Hepatic stellate cell (primary cell): ENCODE measurements at regions not wholly inside any gene's neighbourhood (a gene's known extent, or its start where the extent isn't known, plus 50 kb on each side); places are given as distances from the start of the nearest gene placed in this dataset.

Experiments used
- DNase-seq: peaks from one replicate; pipeline ENCODE4 v3.0.0; 2011; ENCODE audit warnings: low spot score

DNA sequence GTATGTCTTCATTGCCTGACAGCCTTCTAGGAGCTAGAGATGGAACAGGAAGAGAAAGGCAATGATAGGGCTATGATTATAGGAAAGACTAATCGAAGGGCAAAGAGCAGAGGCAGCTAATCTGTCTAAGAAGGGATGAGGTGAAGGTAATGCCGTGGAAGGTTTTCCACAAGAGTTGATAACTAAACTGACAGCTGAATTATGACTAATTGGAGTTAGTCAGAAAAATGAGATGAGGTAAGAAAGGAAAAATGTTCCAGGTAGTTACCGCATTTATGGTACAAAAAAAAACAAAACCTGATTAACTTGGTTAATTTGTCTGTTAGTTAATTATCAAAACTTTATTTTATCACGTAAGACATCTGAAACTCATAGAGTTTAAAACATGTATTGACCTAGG is 260.3 kb downstream of the SLITRK6 start:
- no peak for DNase-seq

DNA sequence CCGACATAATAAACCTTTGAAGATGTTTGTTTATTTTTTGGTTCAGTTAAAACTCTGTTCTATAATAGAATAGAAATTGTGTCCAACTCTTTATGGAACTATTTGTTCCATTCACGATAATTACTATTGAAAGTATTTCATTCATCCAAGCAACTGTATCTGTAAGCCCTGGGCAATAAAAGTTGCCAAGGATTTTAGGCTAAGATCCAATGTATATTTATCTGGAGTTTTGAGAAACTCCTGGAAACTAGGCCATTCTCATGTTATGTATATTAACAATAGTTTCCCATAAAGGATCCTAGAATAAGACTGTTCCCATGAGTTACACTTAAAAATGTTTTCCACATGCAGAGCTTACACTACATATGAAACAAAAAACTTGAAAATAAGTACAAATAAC is 261.6 kb downstream of the SLITRK6 start:
- no peak for DNase-seq

- DNase-seq: no peak
These were observed 262.5 kb downstream of the SLITRK6 start for GRCh38 chr13:85536706-85537105.

DNA sequence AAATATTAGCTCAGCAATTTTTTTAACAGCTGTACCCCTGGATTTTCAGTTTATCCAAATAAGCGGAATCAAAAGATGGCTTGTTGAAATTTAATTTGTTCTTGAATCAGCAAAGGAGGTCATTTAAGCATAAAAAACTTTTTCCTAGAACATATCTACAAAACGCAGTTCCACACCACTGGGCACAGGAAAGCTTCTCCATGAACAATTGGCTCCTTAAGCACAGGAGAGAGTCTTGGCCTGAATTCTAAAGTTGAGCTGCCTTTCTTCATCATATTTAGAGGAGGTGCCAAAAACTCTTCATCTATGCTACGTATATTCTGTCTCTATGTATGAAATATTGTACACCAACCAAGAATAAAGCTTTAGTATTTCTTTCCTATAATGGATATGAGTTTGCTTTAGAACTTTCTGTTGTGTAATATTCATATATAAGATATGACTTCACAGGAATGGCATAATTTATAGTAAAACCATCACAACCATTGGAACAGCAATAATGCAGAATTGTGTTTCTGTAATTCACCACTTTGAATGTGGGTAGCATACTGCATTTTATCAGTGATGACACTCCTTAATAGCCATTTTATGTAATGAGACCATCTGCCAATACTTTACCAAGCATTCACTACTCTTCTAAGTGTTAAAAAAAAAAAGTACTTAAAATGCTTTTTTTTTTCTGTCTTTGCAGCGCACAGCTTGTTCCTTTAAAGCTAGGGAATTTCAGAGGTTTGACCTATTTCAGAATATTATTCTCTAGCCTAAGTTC is 263.7 kb downstream of the SLITRK6 start:
- no peak for DNase-seq

GRCh38 chr13:85533911-85534310 is 265.3 kb downstream of the SLITRK6 start:
- no peak for DNase-seq

DNA sequence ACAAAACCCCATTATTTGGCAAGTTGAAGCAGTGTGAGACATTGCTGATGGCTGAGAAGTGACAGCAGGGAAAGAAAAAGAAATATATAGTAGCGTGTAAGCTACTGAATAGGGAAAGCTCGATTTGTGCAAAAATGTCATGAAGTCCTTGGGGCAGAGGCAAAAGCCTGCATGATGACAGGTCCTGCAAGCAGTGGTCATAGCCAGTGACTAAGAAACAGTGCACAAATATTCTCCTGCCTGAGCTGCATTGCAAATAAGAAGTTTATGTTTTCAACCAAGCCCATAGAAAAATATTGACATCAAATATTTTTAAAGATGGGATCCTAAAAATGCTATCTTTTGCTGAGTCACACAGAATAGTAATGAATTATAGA is 270.0 kb downstream of the SLITRK6 start:
- no peak for DNase-seq

DNA sequence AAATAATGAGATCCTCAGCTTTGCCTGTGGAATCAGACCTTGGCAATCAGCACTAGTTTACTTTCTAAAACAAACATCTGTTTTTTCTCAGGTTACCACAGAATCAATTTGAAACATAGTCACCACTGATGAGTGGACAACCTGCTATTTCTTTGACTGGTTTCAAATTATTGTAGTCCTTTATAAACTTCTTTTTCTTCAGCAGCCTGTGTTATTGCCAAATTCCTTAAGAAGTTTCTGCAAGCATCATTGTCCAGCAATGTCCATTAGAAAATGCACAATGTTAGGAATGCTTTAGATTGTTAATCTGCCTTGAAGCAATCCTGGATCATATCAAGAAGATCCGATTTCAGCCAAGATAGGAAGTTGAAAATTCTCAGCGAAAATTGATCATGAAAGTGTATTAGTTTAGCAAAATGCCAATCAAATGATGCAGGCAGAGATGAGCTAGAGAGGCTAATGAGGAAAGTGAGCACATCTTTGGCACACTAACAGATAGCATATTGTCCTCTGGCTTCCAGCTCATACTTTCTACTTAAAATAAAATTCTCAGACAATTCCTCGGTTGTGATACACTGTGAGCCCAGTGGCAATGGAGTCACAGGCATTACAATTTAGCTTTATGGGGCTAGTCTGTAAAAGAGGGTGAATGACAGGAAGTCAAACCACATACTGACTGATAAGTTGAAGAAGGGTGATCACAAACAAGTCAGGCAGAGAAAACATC is 270.6 kb downstream of the SLITRK6 start:
- DNase-seq: no peak

DNA sequence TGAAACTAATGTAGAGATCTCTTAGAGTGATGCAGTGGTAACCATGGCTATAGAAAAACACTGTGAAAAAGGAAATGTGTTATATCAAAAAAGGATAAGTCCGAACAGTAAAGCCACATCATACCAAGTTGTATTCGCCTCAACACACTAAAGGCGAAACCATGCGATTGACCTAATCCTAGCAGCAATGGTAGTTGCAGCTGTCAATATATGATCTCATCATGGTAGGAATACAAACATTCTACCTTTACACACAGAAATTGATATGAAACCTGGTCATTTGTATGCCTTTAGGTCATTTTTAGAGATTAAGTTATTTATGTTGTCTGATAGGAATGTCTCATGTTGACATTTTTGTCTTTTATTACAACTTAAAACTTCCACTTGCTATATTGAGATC is 271.9 kb downstream of the SLITRK6 start:
- no peak for DNase-seq

DNA sequence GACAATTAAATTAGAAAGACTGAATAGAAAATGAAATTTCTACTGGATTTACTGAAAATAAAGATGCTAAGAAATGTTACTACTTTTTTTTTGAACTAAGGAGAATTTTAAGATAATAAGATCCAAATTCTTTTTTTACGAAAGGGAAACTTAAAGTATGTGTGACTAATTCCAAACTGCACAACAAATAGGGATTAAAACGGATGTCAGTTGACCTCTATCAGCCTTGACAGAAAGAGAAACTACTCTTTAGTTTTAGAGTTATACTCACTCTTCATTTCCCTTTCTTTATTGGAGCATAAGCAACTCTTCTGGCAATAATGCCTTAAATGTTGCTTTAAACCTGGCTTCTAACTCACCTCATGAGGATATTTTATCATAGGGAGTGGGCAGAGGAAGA is 273.8 kb downstream of the SLITRK6 start:
- DNase-seq: no peak

- DNase-seq: no peak
These were observed 277.6 kb downstream of the SLITRK6 start for GRCh38 chr13:85521657-85522056.

GRCh38 chr13:85520445-85520844 is 278.8 kb downstream of the SLITRK6 start:
- DNase-seq: no peak

DNA sequence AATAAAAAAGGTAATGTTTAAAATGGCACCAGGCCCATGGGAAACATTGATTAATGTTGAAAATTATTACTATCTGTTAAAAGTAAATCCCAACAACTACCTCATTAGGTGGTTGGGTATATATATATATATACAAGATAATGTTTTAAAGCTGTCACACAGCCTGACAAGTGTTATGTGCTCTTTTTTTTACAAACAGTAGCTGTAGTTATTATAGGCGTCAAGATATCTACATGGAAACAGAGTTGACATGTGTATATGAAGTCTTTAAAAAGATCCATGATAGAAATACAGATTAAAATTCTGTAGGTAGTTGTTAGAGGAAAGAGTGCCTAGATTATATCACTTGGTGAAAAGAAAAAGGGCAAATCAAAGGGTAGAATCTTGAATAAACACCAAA is 279.9 kb downstream of the SLITRK6 start:
- no peak for DNase-seq

DNA sequence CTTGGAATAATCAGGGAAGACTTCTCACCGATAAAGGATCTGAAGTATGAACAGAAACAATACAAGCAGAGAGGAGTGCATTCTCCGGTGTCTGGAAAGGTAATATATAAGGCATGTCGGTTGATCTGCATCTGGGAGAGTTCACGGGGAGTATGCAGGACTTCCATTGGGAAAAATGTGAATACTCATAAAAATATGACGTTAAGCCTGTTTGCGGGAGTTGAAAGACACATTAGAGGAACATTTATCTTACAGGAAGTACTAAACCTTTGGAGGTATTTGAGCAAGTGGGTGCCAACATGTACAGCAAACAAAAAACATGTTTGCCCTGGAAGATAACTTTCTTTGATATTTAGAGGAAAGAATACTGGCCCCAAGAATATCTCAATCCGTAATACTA is 286.8 kb downstream of the SLITRK6 start:
- no peak for DNase-seq

GRCh38 chr13:85509512-85509911 is 289.7 kb downstream of the SLITRK6 start:
- no peak for DNase-seq

GRCh38 chr13:85508683-85509329 is 290.4 kb downstream of the SLITRK6 start:
- DNase-seq: no peak

DNA sequence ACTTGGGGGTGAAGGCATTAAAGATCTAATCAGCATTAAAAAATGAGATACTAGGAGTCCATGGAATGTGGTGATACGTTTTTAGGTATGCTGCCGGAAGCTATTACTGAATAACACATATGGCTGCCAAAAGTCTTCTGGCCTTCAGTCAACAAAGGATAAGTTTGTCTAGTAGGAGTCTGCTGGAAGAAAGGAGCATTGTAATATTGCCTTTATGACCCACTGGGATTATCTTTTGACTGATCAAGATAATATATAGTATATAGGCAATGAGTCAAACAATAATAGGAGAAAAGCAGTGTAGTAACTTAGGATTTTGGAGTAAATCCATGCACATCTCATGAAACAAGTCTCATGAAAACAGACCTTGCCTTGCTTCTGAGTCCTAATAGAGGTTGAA is 295.4 kb downstream of the SLITRK6 start:
- no peak for DNase-seq

DNA sequence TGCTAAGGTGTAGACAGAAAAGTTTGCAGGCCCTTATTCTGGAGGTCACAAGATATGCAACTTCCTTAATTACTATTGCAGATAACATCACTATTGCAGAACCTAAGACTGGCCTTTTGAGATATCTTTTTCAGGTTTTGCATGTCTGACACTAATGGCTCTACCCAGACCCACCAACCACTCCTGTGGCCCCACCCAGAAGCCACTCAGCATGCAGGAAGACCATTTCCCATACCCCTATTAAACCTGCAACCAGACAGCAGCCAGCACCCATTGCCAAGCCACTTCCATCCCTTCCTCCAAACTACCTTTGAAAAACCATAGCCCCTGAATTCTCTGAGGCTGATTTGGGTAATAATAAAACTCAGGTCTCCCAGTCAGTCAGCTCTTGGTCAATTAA is 297.6 kb downstream of the SLITRK6 start:
- no peak for DNase-seq

GRCh38 chr13:85500696-85501256 is 298.4 kb downstream of the SLITRK6 start:
- no peak for DNase-seq

DNA sequence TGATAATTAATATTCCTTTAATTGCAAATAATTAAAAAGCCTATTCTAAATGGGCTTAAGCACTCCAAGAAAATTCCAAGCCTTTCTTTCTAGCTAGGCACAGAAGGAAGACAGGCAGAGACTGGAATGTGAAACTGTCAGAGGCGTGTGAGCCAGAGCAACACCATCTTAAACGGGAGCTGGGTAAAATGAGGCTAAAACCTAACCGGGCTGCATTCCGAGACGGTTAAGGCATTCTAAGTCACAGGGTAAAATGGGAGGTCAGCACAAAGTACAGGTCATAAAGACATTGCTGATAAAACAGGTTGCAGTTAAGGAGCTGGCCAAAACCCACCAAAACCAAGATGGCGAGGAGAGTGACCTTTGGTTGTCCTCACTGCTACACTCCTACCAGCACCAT is 300.4 kb downstream of the SLITRK6 start:
- DNase-seq: no peak

DNA sequence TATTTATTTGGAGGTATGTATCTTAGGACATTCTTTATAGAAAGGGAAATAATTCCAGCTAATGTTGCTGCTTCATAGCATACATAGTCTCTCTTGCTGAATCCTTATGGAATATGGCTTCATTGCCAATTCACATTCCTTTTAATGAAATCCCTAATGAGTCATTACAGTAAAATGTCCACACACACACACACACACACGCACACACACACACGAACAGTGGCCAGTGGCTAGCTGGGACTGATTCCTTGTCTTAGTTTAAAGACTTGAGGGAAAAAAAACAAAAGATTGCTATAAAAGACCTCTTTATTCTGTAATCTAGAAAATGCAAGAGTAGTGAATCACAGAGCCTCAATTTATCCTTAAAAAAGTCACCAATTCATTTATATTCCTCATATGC is 301.6 kb downstream of the SLITRK6 start:
- DNase-seq: peak; percentile 64

DNA sequence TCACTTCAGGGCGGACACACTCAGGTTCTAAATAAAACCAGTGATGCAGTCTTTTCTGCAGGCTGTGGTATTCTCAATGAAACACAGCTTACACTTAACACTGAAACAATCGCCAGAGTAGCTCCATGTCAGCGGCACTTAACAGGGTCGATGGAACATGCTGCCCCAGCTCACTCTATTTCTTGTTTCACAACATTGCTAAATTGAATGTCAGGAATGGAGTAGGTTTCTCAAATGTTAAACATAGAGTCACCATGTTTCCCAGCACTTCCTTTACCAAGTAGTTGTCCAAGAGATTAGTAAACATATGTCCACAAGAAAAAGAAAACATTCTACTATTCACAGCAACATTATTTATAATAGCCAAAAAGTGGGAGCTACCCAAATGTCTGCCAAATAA is 306.9 kb downstream of the SLITRK6 start:
- DNase-seq: no peak

GRCh38 chr13:85486663-85487062 is 312.6 kb downstream of the SLITRK6 start:
- DNase-seq: no peak

DNA sequence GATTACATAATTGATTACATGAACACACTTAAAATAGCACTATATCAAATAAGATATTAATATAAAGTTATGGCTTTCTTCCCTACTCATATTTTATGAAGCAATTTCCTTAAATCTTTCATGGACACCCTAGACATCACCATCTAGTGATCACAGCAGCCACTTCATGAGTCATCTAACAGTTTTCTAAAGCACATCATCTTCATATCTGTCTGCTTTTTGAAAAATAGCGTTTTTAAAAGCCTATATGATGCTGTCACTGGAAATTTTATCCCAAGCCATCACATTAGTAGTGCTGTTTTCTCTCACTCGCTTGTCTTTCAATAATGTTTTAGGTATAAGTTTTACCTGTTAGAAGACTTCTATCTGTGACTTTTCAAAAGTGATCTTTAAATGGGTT is 326.1 kb downstream of the SLITRK6 start:
- DNase-seq: no peak
